ENCODE measurements at regions not wholly inside any gene's neighbourhood (a gene's known extent, or its start where the extent isn't known, plus 50 kb on each side); places are given as distances from the start of the nearest gene placed in this dataset.

DNA sequence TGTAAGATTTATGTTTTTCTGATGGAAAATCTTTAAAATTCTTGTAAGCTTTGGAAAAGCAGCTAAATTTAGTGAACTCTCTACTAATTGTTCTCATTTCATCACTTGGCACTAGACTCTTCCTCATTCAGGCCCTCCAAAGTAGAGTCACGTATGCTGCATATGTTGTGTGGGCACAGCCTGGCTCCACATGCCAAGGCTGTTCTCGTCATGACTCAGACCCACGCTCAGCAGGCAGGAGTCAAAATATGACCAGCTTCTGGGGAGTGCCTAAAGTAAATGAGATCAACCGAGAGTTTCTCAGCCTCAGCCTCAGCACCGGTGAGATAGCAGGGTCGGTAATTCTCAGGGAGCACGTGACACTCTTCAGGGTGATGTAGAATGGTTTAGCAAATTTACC, 1672.9 kb downstream of the REEP3 start:
- ChIA-PET POLR2A (no interaction called here), CTCF (no interaction called here)
- Mint-ChIP-seq H3K27ac (no peak overlapping the region), H3K27me3 (no peaks in the 10 kb centered on the region), H3K4me1 (no peaks in the 10 kb centered on the region), H3K9me3 (ENCODE audit: insufficient read depth) (no peaks in the 10 kb centered on the region), H3K4me3 (no peak overlapping the region)
- H4K20me1 ChIP-seq (ENCODE audit: control insufficient read depth, insufficient read depth, low read length, poor library complexity, severe bottlenecking): no peaks in the 10 kb centered on the region
- no peak overlapping the region for H2AFZ ChIP-seq (ENCODE audit: insufficient read depth, low read depth, low read length, poor library complexity, severe bottlenecking)
- no peak for TF ChIP-seq EZH2 (IDR thresholded peaks at IDR 0.05; ENCODE audit: borderline replicate concordance, insufficient read depth, low read depth, low read length, poor library complexity, severe bottlenecking)
- TF ChIP-seq, protein P1, sequence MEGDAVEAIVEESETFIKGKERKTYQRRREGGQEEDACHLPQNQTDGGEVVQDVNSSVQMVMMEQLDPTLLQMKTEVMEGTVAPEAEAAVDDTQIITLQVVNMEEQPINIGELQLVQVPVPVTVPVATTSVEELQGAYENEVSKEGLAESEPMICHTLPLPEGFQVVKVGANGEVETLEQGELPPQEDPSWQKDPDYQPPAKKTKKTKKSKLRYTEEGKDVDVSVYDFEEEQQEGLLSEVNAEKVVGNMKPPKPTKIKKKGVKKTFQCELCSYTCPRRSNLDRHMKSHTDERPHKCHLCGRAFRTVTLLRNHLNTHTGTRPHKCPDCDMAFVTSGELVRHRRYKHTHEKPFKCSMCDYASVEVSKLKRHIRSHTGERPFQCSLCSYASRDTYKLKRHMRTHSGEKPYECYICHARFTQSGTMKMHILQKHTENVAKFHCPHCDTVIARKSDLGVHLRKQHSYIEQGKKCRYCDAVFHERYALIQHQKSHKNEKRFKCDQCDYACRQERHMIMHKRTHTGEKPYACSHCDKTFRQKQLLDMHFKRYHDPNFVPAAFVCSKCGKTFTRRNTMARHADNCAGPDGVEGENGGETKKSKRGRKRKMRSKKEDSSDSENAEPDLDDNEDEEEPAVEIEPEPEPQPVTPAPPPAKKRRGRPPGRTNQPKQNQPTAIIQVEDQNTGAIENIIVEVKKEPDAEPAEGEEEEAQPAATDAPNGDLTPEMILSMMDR (IDR thresholded peaks at IDR 0.05): no peak
- no peaks in the 10 kb centered on the region for H3K36me3 ChIP-seq (replicated peaks in 1 of 2; ENCODE audit: control extremely low read depth in 1 of 2, control insufficient read depth in 1 of 2, extremely low read depth in 1 of 2, insufficient read depth in 2 of 2, low read length in 1 of 2)
- H3K27me3 ChIP-seq (replicated peaks in 1 of 4; ENCODE audit: control extremely low read depth in 1 of 4, control insufficient read depth in 3 of 4, insufficient read depth in 4 of 4, low read length in 3 of 4): no peaks in the 10 kb centered on the region
- H3K79me2 ChIP-seq (ENCODE audit: control insufficient read depth, insufficient read depth, low read length): no peaks in the 10 kb centered on the region
- 77% methylated on average over 3 of the region's 7 CpGs for WGBS (ENCODE audit: insufficient coverage)
- H3K27ac ChIP-seq (ENCODE audit: low read length in 2 of 2): no peak overlapping the region
- no peaks in the 10 kb centered on the region for H3K9me3 ChIP-seq (ENCODE audit: control extremely low read depth in 1 of 3, control insufficient read depth in 2 of 3, insufficient read depth in 1 of 3, low read length in 2 of 3)
- intact Hi-C loops (cut with micrococcal nuclease): no loop called here
- H3K4me3 ChIP-seq (ENCODE audit: control extremely low read depth in 1 of 5, extremely low read depth in 1 of 5, insufficient read depth in 1 of 5, low read depth in 2 of 5, low read length in 4 of 5): no peak overlapping the region
- no peak for ATAC-seq (ENCODE audit: low read depth)
- no peak overlapping the region for H3K4me2 ChIP-seq (replicated peaks; ENCODE audit: low read depth, low read length, poor library complexity, severe bottlenecking)
- no peak overlapping the region for H3K9ac ChIP-seq (ENCODE audit: low read length)
- no peak for DNase-seq
- no peaks in the 10 kb centered on the region for H3K4me1 ChIP-seq (ENCODE audit: control insufficient read depth in 2 of 2, insufficient read depth in 2 of 2, low read length in 2 of 2)

DNA sequence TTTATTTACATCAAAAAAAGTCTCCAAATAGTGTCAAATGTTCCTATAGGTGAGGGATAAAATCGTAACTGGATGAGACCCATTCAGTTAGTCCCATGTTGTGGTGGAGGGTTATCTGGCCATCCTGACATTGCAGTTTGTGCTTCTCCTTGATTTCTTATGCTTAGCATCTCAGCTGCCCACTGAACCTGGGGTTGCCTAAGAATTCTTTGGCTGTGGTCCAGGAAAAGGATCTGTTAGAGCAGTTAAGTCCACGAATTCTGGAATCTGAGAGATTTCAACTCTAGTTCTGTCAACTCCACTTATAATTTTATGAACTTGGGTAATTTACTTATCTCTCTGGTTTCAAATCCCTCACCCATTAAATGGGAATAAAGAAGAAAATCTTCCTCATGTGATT, 1673.4 kb downstream of the REEP3 start:
- no peaks in the 10 kb centered on the region for H3K79me2 ChIP-seq (ENCODE audit: control insufficient read depth, insufficient read depth, low read length)
- no peak overlapping the region for H3K27ac ChIP-seq (ENCODE audit: low read length in 2 of 2)
- intact Hi-C loops (cut with micrococcal nuclease): no loop called here
- H3K27me3 Mint-ChIP-seq: no peaks in the 10 kb centered on the region
- H3K9me3 Mint-ChIP-seq (ENCODE audit: insufficient read depth): no peaks in the 10 kb centered on the region
- no peaks in the 10 kb centered on the region for H3K36me3 ChIP-seq (replicated peaks in 1 of 2; ENCODE audit: control extremely low read depth in 1 of 2, control insufficient read depth in 1 of 2, extremely low read depth in 1 of 2, insufficient read depth in 2 of 2, low read length in 1 of 2)
- WGBS (ENCODE audit: insufficient coverage): no CpG with 5 or more reads among the region's 2 CpGs
- no peaks in the 10 kb centered on the region for H3K4me1 Mint-ChIP-seq
- H3K9ac ChIP-seq (ENCODE audit: low read length): no peak overlapping the region
- TF ChIP-seq EZH2 (IDR thresholded peaks at IDR 0.05; ENCODE audit: borderline replicate concordance, insufficient read depth, low read depth, low read length, poor library complexity, severe bottlenecking): no peak
- TF ChIP-seq, protein P1 (IDR thresholded peaks at IDR 0.05): no peak
- no peak overlapping the region for H3K4me3 ChIP-seq (ENCODE audit: control extremely low read depth in 1 of 5, extremely low read depth in 1 of 5, insufficient read depth in 1 of 5, low read depth in 2 of 5, low read length in 4 of 5)
- no peak overlapping the region for H3K27ac Mint-ChIP-seq
- ChIA-PET POLR2A (no interaction called here), CTCF (no interaction called here)
- no peaks in the 10 kb centered on the region for H3K27me3 ChIP-seq (replicated peaks in 1 of 4; ENCODE audit: control extremely low read depth in 1 of 4, control insufficient read depth in 3 of 4, insufficient read depth in 4 of 4, low read length in 3 of 4)
- no peak overlapping the region for H3K4me2 ChIP-seq (replicated peaks; ENCODE audit: low read depth, low read length, poor library complexity, severe bottlenecking)
- no peaks in the 10 kb centered on the region for H3K4me1 ChIP-seq (ENCODE audit: control insufficient read depth in 2 of 2, insufficient read depth in 2 of 2, low read length in 2 of 2)
- no peak overlapping the region for H2AFZ ChIP-seq (ENCODE audit: insufficient read depth, low read depth, low read length, poor library complexity, severe bottlenecking)
- ATAC-seq (ENCODE audit: low read depth) (no peak), DNase-seq (no peak)
- no peak overlapping the region for H3K4me3 Mint-ChIP-seq
- H4K20me1 ChIP-seq (ENCODE audit: control insufficient read depth, insufficient read depth, low read length, poor library complexity, severe bottlenecking): no peaks in the 10 kb centered on the region
- H3K9me3 ChIP-seq (ENCODE audit: control extremely low read depth in 1 of 3, control insufficient read depth in 2 of 3, insufficient read depth in 1 of 3, low read length in 2 of 3): no peaks in the 10 kb centered on the region

Measured in B cell (primary cell).